Cardiac fibroblast (primary cell): ENCODE measurements at regions not wholly inside any gene's neighbourhood (a gene's known extent, or its start where the extent isn't known, plus 50 kb on each side); places are given as distances from the start of the nearest gene placed in this dataset.

ENCODE experiments used
- DNase-seq, 2 donors: peaks; one replicate each; pipeline versions ENCODE4 v3.0.0 to v3.0.0-alpha.2; 2010; ENCODE audit warnings: low read depth in 2 of 2
- H3K4me3 ChIP-seq, 2 donors: replicated peaks in 1 of 2; 1 replicate in 1 of 2; 2 replicates in 1 of 2; pipeline ENCODE4 v1.5.1; 2011; ENCODE audit warnings: low read depth in 2 of 2, low read length in 2 of 2, mild to moderate bottlenecking in 2 of 2, moderate library complexity in 1 of 2
- TF ChIP-seq, protein P1 (sequence below): IDR thresholded peaks from one replicate; pipeline ENCODE4 v1.5.1; 2011; ENCODE audit warnings: low read depth, mild to moderate bottlenecking, low read length, inconsistent platforms

DNA sequence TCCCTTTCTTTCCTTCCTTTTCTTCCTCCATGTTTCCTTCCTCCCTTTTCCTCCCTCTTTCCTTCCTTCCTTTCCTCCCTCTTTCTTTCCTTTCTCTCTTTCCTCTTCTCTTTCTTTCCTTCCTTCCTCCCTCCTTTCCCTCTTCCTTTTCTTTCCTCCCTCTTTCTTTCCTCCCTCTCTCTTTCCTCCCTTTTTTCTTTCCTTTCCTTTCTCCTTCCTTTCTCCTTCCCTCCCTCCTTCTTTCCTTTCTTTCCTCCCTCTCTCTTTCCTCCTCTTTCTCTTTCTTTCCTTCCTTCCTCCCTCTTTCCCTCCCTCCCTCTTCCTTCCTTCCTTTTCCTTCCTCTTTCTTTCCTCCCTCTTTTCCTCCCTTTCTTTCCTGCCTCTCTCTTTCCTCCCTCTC, 86.3 kb upstream of the FERMT1 start:
- TF ChIP-seq, protein P1, sequence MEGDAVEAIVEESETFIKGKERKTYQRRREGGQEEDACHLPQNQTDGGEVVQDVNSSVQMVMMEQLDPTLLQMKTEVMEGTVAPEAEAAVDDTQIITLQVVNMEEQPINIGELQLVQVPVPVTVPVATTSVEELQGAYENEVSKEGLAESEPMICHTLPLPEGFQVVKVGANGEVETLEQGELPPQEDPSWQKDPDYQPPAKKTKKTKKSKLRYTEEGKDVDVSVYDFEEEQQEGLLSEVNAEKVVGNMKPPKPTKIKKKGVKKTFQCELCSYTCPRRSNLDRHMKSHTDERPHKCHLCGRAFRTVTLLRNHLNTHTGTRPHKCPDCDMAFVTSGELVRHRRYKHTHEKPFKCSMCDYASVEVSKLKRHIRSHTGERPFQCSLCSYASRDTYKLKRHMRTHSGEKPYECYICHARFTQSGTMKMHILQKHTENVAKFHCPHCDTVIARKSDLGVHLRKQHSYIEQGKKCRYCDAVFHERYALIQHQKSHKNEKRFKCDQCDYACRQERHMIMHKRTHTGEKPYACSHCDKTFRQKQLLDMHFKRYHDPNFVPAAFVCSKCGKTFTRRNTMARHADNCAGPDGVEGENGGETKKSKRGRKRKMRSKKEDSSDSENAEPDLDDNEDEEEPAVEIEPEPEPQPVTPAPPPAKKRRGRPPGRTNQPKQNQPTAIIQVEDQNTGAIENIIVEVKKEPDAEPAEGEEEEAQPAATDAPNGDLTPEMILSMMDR = no peak
- DNase-seq = no peak
- no peak overlapping the region for H3K4me3 ChIP-seq

DNA sequence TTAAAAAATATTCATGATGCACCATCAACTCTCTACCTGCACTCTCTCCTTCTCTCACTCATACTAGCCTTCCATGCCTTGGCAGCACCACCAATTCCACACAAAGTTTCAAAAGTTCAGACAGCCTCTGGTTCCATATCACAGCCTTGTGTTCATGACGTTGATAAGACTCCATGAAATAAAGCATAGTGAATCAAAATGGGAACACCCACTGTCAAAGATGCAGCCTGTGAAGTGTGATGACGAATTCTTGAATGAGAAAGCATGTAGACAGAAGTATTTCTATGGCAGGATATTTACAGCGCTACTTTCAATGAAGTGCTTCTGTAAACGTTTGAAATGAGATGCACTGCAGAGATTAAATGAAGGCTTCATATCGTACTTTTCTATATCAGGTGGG, 77.3 kb upstream of the FERMT1 start:
- TF ChIP-seq, protein P1 = no peak
- no peak for DNase-seq
- H3K4me3 ChIP-seq = no peak overlapping the region

DNA sequence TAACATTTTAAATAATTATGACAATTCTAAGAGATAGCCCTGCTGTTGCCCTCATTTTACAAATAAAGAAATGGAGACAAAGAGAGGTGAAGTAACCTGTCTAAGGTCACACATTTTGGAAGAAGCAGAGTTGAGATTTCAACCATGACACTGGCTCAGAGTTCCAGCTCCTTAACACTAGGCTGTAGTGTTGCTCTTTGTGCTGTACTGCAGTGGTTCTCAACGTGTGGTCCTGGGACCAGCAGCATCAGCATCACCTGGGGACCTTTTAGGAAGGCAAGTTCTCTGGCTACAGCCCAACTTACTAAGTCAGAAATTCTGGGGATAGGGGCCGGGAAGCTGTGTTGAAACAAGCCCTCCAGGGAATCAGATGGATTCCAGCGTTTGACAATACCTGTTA, 62.4 kb upstream of the FERMT1 start:
- DNase-seq = no peak
- no peak overlapping the region for H3K4me3 ChIP-seq
- TF ChIP-seq, protein P1 = no peak

DNA sequence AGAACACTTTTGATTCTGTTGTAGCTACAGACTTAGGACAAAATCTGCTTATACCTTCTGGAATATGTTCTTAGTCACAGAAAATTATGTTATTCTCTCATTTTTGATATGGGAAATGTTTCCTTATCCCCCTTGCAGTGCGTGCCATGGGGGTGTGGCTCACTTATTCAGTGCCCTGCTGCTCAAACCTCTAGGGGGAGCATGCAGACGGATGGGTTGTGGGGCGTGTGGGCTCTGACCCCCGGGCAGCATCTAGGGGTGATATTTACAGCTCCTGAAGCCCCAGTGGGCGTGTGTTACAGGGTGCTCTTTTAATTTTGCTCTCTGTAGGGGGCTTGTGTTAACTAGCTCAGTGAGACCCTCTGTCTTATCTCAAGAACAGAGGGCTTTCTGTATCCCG, 61.3 kb upstream of the FERMT1 start:
- no peak for DNase-seq
- no peak overlapping the region for H3K4me3 ChIP-seq
- TF ChIP-seq, protein P1 = no peak

DNA sequence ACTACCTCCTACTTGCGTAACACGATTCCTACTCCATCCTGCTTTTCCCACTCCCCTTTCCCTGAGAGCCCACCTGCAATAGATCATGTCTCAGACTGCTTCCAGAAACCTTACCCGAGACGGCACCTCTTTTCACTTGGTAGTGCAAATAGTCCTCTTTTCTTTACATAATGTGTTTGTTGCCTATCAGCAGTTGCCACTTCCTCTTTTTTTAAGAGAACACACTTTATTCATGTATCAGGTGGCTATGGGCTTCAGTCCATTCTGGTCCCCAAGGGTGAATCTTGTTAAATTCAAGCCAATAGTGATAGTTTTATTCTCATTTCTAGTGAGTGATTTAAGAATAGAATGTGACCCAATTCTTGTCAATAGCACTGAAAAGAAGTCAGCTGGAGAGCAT, 57.7 kb upstream of the FERMT1 start:
- H3K4me3 ChIP-seq = no peak overlapping the region
- TF ChIP-seq, protein P1 = no peak
- no peak for DNase-seq

DNA sequence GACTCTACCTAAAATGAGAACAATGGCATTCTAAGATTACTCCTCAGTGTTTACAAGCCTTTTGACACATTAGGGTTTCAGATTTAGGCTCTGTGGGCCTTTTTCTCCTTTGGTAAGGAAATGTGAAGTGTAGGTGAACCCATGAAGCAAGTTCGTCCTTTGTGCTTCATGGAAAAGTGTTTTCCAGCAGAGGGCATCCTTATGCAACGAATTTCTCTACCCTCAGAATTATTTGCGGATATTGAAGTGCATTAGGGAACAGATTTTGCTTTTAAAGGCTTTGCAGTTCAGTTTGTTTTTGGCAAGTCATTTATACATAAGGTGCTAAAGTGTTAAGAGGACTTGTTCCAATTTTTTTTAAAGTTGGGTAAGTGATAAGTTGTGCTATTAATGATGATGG, 55.7 kb upstream of the FERMT1 start:
- TF ChIP-seq, protein P1 = peak; percentile 47
- peak; percentile 69 to 72 for DNase-seq
- H3K4me3 ChIP-seq = no peak overlapping the region

DNA sequence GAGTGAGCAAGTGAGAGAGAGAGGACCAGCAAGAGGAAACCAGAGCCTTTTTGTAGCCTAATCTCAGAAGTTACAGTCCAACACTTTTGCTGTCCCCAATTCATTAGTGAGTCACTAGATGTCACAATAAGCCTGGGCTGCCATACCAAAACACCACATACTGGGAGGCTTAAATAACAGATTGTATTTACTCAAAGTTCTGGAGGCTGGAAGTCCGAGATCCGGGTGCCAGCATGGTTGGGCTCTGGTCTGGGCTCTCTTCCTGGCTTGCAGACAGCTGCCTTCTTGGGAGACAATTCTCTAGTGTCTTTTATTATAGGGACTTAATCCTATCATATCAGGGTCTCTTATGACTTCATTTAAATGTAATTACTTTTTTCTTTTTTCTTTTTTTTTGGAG, 50.7 kb upstream of the FERMT1 start:
- TF ChIP-seq, protein P1 = no peak
- no peak for DNase-seq
- H3K4me3 ChIP-seq = no peak overlapping the region
